ENCODE measurements at regions not wholly inside any gene's neighbourhood (a gene's known extent, or its start where the extent isn't known, plus 50 kb on each side); places are given as distances from the start of the nearest gene placed in this dataset.

DNA sequence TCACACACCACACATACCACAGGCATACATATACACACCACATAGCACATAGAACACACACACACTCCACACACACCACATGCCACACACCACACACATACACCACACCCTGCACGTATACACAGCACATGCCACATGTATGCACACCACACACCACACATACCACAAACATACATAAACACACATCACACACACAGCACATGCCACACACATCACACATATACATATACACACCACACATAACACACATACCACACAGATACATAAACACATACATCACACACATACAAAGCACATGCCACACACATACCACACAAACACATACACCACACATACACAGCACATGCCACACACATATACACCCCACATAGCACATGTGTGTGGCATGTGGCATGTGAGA, 171.1 kb downstream of the OR4M2 start:
- no peak for TF ChIP-seq EZH2phosphoT487 (IDR thresholded peaks at IDR 0.05; ENCODE audit: low read depth)
- TF ChIP-seq, protein P1, sequence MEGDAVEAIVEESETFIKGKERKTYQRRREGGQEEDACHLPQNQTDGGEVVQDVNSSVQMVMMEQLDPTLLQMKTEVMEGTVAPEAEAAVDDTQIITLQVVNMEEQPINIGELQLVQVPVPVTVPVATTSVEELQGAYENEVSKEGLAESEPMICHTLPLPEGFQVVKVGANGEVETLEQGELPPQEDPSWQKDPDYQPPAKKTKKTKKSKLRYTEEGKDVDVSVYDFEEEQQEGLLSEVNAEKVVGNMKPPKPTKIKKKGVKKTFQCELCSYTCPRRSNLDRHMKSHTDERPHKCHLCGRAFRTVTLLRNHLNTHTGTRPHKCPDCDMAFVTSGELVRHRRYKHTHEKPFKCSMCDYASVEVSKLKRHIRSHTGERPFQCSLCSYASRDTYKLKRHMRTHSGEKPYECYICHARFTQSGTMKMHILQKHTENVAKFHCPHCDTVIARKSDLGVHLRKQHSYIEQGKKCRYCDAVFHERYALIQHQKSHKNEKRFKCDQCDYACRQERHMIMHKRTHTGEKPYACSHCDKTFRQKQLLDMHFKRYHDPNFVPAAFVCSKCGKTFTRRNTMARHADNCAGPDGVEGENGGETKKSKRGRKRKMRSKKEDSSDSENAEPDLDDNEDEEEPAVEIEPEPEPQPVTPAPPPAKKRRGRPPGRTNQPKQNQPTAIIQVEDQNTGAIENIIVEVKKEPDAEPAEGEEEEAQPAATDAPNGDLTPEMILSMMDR (IDR thresholded peaks at IDR 0.05; ENCODE audit: low read depth, low read length), result no peak

Measured in OCI-LY3 (cell line).